Spleen (tissue), 11 donors: ENCODE measurements at regions not wholly inside any gene's neighbourhood (a gene's known extent, or its start where the extent isn't known, plus 50 kb on each side); places are given as distances from the start of the nearest gene placed in this dataset.

Experiments
- DNase-seq: peaks from one replicate; pipeline ENCODE4 v3.0.0-alpha.2; 2020
- H3K27ac ChIP-seq, 8 donors: fragments of 200-600 bp; sonication (generic) in 7 of 8; 1 replicate in 4 of 8; 2 replicates in 4 of 8; pipeline versions ENCODE4 v1.5.0 to v1.8.0; 2016 to 2021; ENCODE audit warnings: inconsistent platforms in 4 of 8, mild to moderate bottlenecking in 4 of 8, moderate library complexity in 1 of 8
- H3K27me3 ChIP-seq, 7 donors: fragments of 200-600 bp; sonication (generic) in 6 of 7; replicated peaks in 1 of 7; 1 replicate in 4 of 7; 2 replicates in 3 of 7; pipeline versions ENCODE4 v1.5.0 to v1.8.0; 2016 to 2021; ENCODE audit warnings: inconsistent platforms in 3 of 7, mild to moderate bottlenecking in 1 of 7
- H3K36me3 ChIP-seq, 6 donors: fragments of 200-600 bp; sonication (generic) in 5 of 6; 1 replicate in 4 of 6; 2 replicates in 2 of 6; pipeline versions ENCODE4 v1.5.0 to v1.8.0; 2016 to 2021; ENCODE audit warnings: inconsistent platforms in 2 of 6
- H3K4me1 ChIP-seq, 6 donors: fragments of 200-600 bp; sonication (generic) in 5 of 6; 1 replicate in 3 of 6; 2 replicates in 3 of 6; pipeline versions ENCODE4 v1.5.0 to v1.8.0; 2016 to 2021; ENCODE audit warnings: inconsistent platforms in 3 of 6
- H3K4me3 ChIP-seq, 8 donors: fragments of 200-600 bp; sonication (generic) in 7 of 8; 1 replicate in 4 of 8; 2 replicates in 4 of 8; pipeline versions ENCODE4 v1.5.0 to v1.8.0; 2016 to 2021; ENCODE audit warnings: inconsistent platforms in 4 of 8, mild to moderate bottlenecking in 4 of 8, moderate library complexity in 2 of 8
- H3K9me3 ChIP-seq, 8 donors: fragments of 200-600 bp; sonication (generic) in 7 of 8; 1 replicate in 4 of 8; 2 replicates in 4 of 8; pipeline versions ENCODE4 v1.5.0 to v1.8.0; 2016 to 2021; ENCODE audit warnings: inconsistent platforms in 4 of 8
- POLR2A ChIP-seq, 3 donors: fragments of 450-650 bp; IDR thresholded peaks; one replicate each; pipeline ENCODE4 v1.5.1; 2017; ENCODE audit warnings: antibody characterized with exemption in 3 of 3, mild to moderate bottlenecking in 1 of 3
- POLR2AphosphoS5 ChIP-seq, 3 donors: sonication (generic); formaldehyde crosslinking; IDR thresholded peaks; one replicate each; pipeline ENCODE4 v1.5.1; 2017; ENCODE audit warnings: antibody characterized with exemption in 3 of 3
- WGBS, 5 donors: extraction: QIAGEN DNeasy Blood & Tissue Kit in 3 of 5; methylation state at CpG; one replicate each; pipeline versions ENCODE4 v1.1.5 to v1.1.7; 2013 to 2018; 5-methylcytosine and 5-hydroxymethylcytosine counted together
- intact Hi-C: fragments of 100-400 bp; cut with DNase I; formaldehyde crosslinking; loops from one replicate; pipeline ENCODE4 v1.15.0; 2023; ENCODE audit warnings: low total_unique reads
- TF ChIP-seq, protein P1 (sequence below), 11 experiments: fragments of 200-600 bp in 7 of 11; fragments of 450-650 bp in 4 of 11; sonication (generic) in 4 of 11; IDR thresholded peaks in 8 of 11; conservative IDR thresholded peaks in 3 of 11; 1 replicate in 7 of 11; 2 replicates in 4 of 11; pipeline versions ENCODE4 v1.4.0 to v1.8.0; 2016 to 2021; ENCODE audit warnings: antibody characterized with exemption in 11 of 11, inconsistent platforms in 4 of 11, mild to moderate bottlenecking in 1 of 11
- donor health status: healthy with polysubstance abuse.
- donor health status: DM: no; HTN: no; CAD: no; lungs with moderate emphysema.
- donor health status: DM: no; HTN: no; CAD: no.
- donor health status: Bipolar disorder and iron deficiency.
- donor health status: healthy.
- donor health status: DM: no; HTN: no; CAD: no.
- donor health status: DM: yes; HTN: yes; CAD: no.

DNA sequence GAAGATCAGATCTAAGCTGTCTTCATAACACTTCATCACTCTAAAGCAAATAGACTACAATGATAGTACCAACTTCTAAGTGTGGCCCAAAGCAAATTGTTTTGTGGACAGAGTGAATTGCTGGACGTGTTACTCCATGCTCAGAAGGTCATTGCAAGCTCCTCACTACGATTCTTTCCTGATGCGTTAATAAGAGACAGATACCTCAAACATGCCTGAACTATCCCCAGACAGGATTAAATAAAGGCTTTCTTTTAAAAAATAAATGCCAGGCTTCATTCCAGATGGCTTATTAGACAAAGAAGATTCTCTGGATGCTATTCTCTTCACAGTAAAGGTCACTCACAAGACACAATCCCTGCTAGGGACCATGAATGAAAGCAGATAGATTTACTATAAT, 621.2 kb downstream of the DCDC2C start:
- H3K36me3 ChIP-seq, result no peaks in the 10 kb centered on the region
- intact Hi-C loops, result no loop called here
- no peak overlapping the region for H3K4me3 ChIP-seq
- no peaks in the 10 kb centered on the region for H3K4me1 ChIP-seq
- H3K27me3 ChIP-seq, result no peaks in the 10 kb centered on the region
- no peak for DNase-seq
- TF ChIP-seq, protein P1, sequence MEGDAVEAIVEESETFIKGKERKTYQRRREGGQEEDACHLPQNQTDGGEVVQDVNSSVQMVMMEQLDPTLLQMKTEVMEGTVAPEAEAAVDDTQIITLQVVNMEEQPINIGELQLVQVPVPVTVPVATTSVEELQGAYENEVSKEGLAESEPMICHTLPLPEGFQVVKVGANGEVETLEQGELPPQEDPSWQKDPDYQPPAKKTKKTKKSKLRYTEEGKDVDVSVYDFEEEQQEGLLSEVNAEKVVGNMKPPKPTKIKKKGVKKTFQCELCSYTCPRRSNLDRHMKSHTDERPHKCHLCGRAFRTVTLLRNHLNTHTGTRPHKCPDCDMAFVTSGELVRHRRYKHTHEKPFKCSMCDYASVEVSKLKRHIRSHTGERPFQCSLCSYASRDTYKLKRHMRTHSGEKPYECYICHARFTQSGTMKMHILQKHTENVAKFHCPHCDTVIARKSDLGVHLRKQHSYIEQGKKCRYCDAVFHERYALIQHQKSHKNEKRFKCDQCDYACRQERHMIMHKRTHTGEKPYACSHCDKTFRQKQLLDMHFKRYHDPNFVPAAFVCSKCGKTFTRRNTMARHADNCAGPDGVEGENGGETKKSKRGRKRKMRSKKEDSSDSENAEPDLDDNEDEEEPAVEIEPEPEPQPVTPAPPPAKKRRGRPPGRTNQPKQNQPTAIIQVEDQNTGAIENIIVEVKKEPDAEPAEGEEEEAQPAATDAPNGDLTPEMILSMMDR (IDR thresholded peaks at IDR 0.05 in 8 of 11, conservative IDR thresholded peaks at IDR 0.05 in 3 of 11), result no peak
- no peak for TF ChIP-seq POLR2AphosphoS5 (IDR thresholded peaks at IDR 0.05)
- TF ChIP-seq POLR2A (IDR thresholded peaks at IDR 0.05), result no peak
- 67 to 86% (median 78%) methylated on average over 3 of the region's 3 CpGs for WGBS, 5 donors
- H3K9me3 ChIP-seq, result peaks cover 0 to 25% (median 6%) of the 10 kb centered on the region in 8 donors
- H3K27ac ChIP-seq, result no peak overlapping the region

DNA sequence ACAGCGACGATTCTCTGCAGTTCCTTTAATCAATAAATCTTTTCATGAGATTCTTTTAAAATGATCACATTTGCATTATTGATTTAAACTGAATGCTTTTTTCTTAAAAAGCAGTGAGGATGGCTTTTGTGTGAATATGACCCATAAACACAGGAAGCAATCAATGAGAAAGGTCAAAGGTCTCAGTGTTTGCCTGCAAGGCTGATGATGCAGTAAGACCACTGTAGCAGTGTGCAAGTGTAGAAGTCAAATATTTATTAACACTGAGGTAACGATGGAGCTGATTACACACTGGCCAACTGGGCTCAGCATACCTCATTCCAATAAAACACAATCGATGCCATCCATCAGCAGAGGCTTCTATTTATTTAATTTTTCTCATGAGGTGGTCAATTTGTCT, 633.5 kb downstream of the DCDC2C start:
- 71 to 86% (median 79%) methylated on average over 4 of the region's 4 CpGs for whole genome bisulfite sequencing, 5 donors
- Histone ChIP-seq H3K27ac (no peak overlapping the region), H3K4me3 (no peak overlapping the region), H3K9me3 (no peaks in the 10 kb centered on the region), H3K36me3 (no peaks in the 10 kb centered on the region), H3K4me1 (no peaks in the 10 kb centered on the region), H3K27me3 (no peaks in the 10 kb centered on the region)
- TF ChIP-seq POLR2A (IDR thresholded peaks at IDR 0.05) (no peak), POLR2AphosphoS5 (IDR thresholded peaks at IDR 0.05) (no peak)
- TF ChIP-seq, protein P1 (IDR thresholded peaks at IDR 0.05 in 8 of 11, conservative IDR thresholded peaks at IDR 0.05 in 3 of 11), result no peak
- DNase-seq, result no peak
- intact Hi-C loops, result no loop called here

DNA sequence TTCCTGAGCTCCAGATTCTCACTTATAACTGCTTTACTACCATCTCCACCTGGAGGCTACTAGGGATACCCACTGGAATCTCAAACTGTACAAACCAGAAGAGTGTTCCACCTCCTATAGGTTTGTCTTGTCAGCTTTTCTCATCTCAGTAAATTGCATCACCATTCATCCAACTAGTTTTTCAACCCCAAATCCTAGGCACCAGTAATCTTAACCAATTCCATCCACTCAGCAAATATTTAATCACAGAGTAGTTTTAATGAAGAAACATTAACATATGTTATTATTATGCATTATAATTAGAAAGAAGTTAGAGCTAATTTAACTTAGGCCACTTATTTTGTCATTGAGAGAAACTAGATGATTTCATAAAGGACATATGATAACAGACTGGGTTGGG, 635.0 kb downstream of the DCDC2C start:
- DNase-seq, result no peak
- H3K4me1 ChIP-seq, result no peaks in the 10 kb centered on the region
- H3K27me3 ChIP-seq, result no peaks in the 10 kb centered on the region
- H3K36me3 ChIP-seq, result no peaks in the 10 kb centered on the region
- no peak overlapping the region for H3K27ac ChIP-seq
- no peak for TF ChIP-seq POLR2A (IDR thresholded peaks at IDR 0.05)
- TF ChIP-seq, protein P1 (IDR thresholded peaks at IDR 0.05 in 8 of 11, conservative IDR thresholded peaks at IDR 0.05 in 3 of 11), result no peak
- no peak for TF ChIP-seq POLR2AphosphoS5 (IDR thresholded peaks at IDR 0.05)
- intact Hi-C loops, result no loop called here
- no peak overlapping the region for H3K4me3 ChIP-seq
- peaks cover 0 to 9% (median 6%) of the 10 kb centered on the region in 8 donors for H3K9me3 ChIP-seq

DNA sequence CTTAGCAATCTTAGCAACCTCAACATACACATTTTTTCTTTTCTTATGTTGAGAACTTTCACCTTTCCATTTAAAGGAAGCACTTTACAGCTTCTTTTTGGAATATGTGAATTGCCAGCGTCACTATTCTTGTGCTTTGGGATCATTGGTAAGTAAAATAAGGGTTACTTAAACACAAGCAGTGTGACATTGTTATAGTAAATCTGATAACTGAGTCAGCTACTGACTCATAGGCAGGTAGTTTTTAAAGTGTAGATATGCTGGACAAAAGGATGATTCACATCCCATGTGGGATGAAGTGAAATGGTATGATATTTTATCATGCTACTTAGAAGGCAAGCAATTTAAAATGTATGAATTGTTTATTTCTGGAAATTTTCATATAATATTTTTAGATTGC, 637.2 kb downstream of the DCDC2C start:
- H3K27me3 ChIP-seq, result no peaks in the 10 kb centered on the region

More for the DNA sequence above, 637.2 kb downstream of the DCDC2C start:
- no peak for DNase-seq
- no peak overlapping the region for H3K27ac ChIP-seq
- H3K36me3 ChIP-seq, result no peaks in the 10 kb centered on the region
- H3K4me1 ChIP-seq, result no peaks in the 10 kb centered on the region
- TF ChIP-seq, protein P1 (IDR thresholded peaks at IDR 0.05 in 8 of 11, conservative IDR thresholded peaks at IDR 0.05 in 3 of 11), result no peak
- TF ChIP-seq POLR2A (IDR thresholded peaks at IDR 0.05), result no peak
- no peak for TF ChIP-seq POLR2AphosphoS5 (IDR thresholded peaks at IDR 0.05)
- no peak overlapping the region for H3K4me3 ChIP-seq
- H3K9me3 ChIP-seq, result peaks cover 0 to 17% (median 9%) of the 10 kb centered on the region in 8 donors
- WGBS, 5 donors, result 66 to 86% (median 70%) methylated on average over 1 of the region's 1 CpG
- intact Hi-C loops, result no loop called here
